Skin epidermis (tissue), 12 donors: ENCODE measurements at regions not wholly inside any gene's neighbourhood (a gene's known extent, or its start where the extent isn't known, plus 50 kb on each side); places are given as distances from the start of the nearest gene placed in this dataset.

Experiments
- H3K27ac ChIP-seq, 21 experiments: fragments of 200-600 bp; sonication (generic) in 11 of 21; one replicate each; pipeline ENCODE4 v1.5.0; 2020; ENCODE audit warnings: mild to moderate bottlenecking in 3 of 21, inconsistent platforms in 2 of 21, moderate library complexity in 2 of 21
- H3K4me3 ChIP-seq, 7 experiments: fragments of 200-600 bp; sonication (generic) in 2 of 7; one replicate each; pipeline ENCODE4 v1.5.0; 2020; ENCODE audit warnings: inconsistent platforms in 2 of 7, mild to moderate bottlenecking in 2 of 7, moderate library complexity in 1 of 7

DNA sequence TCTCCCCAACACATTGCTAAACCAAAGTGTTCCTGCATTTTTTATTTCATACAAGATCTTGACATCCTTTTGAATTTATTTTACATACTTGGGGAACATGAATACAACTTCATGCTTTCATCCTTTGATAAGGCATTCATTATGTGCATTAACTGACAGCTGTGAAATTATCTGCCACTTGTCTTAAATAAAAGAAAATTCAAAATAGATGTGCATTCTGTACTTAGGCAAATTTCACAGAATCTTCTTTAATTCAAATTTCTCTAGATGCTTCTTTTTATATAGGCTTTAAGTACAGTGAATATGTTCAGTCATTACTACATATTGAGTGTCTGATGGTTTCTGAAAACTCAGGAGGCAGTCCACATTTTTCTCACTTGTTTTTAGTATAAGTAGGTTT, 518.1 kb downstream of the EPHA5 start:
- no peak overlapping the region for H3K27ac ChIP-seq
- H3K4me3 ChIP-seq: no peak overlapping the region

DNA sequence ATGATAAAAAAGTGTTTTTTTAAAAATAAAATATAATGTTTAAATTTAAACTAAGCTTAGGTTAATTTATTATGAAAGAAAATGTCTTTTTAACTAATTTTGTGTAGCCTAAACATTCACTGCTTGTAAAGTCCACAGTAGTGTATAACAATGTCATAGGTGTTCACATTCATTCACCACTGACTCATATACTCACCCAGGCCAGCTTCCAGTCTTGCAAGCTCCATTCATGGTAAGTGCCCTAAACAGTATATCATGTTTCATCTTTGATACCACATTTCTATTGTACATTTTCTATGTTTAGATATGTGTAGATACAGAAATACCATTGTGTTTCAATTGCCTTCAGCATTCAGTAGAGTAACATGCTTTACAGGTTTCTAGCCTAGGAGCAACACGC, 530.3 kb downstream of the EPHA5 start:
- H3K4me3 ChIP-seq: no peak overlapping the region

DNA sequence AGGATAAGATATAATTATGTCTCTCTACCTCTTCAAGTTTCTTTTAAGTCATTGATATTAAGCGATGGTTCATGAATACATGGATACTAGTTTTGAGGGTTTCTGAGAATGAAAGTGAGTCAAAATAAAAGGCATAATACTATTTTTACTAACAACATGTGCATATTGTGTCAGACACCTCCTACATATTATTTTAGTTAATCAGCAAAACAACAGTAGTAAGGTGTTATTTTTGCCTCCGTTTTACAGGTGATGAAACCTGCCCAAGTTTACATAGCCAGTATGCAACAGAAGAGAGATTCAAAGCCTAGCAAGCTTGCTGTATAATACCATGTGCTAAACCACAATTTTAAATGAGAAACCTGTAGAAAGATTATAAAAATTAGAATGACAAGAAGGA, 544.1 kb downstream of the EPHA5 start:
- H3K27ac ChIP-seq: no peak overlapping the region
- H3K4me3 ChIP-seq: no peak overlapping the region

More for the DNA sequence above, 530.3 kb downstream of the EPHA5 start:
- H3K27ac ChIP-seq: no peak overlapping the region

DNA sequence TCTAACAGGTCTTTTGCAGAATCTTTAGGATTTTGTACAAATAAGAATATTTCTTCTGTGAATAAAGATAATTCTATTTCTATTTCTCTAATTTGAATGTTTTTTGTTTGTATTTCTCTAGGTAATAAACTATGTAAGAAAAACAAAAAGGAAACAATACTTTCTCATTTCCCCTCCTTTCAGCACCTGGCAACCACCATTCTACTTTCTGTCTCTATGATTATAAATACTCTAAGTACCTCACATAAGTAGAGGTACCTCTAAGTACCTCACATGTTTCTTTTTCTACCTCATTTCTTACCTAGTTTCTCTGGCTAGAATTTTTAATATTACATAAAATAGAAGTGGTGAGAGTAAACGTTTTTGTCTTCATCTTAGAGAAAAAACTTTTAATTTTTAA, 550.0 kb downstream of the EPHA5 start:
- H3K4me3 ChIP-seq: no peak overlapping the region
- H3K27ac ChIP-seq: no peak overlapping the region

DNA sequence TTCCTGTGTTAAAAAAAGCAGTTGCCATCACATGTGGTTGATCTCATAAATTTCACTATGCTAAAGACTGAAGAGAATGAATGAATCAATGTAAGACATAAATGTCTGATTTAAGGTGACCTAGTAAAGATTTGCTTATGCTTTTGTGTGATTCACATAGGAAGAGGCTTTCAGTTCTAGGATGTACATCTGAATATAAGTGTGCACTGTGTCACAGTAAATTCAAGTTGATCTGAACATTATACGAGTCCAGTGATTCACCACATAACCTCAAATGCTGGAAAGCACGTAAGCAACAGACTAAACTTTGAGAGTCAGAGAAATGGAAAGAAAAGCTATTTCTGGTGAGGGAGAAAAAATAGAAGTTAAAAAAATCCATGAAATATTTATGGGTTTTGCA, 567.9 kb downstream of the EPHA5 start:
- no peak overlapping the region for H3K4me3 ChIP-seq
- no peak overlapping the region for H3K27ac ChIP-seq

DNA sequence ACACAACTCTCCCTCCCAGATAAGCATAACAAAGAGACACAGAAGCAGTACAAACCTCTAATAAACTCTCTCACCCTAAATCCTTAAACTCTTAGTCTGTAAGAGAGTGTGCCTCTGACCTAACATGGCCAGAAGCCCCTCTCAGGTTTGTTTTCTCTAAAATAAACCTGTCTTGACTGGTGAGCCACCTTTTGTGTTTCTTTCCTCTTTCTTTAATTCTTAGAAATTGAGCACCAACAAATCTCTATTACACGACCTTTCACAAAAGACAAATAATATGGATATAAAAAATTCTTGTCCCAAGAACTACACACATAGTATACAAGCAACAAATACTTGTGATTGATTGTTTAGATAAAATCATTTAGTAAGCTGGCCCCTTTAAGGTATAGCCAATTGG, 573.7 kb downstream of the EPHA5 start:
- Histone ChIP-seq H3K27ac (no peak overlapping the region), H3K4me3 (no peak overlapping the region)

DNA sequence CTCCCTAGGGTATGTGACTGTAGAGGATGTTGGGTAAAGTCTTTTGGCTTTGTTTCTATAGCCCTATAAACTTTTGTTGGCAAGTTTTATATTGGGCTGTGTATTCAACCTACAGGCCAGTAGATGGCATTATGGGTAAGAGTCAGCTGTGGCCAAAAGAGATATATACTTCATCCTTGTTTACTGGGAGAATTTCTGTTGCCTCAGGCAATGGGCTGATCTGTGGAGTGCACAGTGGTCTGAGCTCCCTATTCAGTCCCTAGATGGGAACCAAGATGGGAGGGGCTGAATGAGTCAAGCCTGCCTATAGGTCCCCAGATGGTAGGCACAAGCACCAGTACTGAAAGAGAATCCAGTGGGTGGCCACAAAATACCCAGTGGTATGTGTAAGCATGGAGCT, 580.6 kb downstream of the EPHA5 start:
- Histone ChIP-seq H3K4me3 (no peak overlapping the region), H3K27ac (no peak overlapping the region)

DNA sequence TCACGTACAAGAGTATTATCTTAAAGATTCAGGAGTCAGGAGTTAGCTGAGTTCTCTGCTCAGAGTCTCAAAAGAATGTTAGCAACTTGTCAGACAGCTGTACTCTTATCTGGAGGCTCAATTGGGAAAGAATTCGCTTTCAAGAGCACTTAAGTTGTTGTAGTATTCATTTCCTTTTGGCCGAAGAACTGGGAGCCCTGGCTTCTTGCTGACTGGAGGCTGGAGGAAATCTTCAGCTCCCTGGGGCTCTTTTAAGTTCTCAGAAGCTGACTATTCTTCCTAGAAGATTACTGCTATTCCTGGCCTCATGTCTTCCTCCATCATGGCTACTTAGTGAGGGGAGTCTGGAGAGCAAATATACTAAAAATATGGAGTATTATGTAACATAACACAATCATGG, 587.2 kb downstream of the EPHA5 start:
- Histone ChIP-seq H3K27ac (no peak overlapping the region), H3K4me3 (no peak overlapping the region)

DNA sequence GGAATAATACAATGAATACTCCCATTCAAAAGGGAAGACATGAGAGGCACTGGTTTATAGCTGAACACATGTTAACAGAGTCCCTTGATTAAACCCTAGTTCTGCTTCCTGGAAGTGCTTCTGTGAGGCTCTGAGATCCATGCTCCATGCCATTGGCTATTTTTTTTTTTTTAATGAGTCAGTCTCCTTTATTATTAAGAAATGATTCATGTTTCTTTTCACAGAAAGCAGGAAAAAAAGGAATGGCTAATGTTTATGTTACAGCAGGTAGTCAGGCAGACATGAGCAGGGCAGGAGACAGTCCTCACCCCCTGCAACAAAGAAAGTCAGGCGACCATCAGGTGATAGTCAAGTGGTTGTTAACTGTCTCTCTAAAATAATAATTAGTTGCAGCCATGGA, 598.7 kb downstream of the EPHA5 start:
- Histone ChIP-seq H3K4me3 (no peak overlapping the region), H3K27ac (no peak overlapping the region)

DNA sequence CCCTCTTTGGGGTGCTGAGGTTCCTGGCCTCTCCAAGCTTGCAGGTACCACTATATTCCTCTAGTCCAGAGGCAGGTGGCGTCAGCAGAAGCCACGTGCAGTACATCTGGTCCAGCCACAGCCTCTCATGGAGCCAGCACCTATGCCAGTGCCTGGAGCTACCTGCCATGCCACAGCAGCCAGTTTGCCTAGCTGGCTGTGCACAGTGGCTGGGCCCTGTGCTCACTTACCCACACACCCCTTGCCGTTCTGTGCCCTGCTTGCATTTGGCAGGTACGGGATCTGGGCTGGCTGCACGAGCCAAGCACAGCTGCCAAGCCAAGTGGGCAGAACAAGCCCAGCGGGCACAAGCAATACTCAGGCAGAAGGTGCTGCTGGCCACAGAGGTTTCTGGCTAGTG, 601.1 kb downstream of the EPHA5 start:
- Histone ChIP-seq H3K27ac (no peak overlapping the region), H3K4me3 (no peak overlapping the region)

DNA sequence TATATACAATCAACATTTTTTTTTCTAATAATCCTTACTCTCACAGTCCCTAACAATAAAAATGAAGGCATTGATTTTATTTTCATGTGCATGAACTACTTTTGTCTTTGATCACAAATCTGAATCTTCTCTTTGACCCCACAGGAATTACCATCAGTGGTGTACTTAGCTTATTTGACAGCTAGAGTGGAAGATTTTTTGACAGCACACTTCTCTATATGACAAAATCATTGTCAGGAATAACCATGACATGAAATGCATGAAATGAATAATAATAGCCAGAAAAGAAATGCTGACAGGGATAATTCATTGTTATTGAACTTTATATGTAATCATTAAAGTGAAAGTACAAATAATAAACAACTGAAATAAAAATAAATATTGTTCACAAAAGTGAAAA, 604.2 kb downstream of the EPHA5 start:
- H3K27ac ChIP-seq: no peak overlapping the region
- no peak overlapping the region for H3K4me3 ChIP-seq

DNA sequence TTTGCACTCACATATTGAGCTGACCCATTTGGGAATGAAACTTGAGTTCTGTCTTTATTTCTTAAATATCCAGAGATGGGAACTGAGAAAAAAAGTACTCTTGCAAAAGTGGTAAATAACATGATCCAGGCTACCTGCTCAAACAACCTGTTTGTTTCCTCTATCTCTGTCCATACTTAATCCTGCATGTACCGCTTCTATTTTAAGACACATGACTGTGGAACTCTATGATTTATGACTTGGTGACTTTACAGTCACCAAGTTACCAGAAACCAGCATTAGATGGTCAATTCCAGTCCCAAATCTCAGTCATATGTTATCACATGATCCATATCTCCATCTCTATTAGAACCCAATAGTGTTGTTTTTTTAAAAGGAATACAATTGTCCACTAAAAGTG, 606.7 kb downstream of the EPHA5 start:
- no peak overlapping the region for H3K27ac ChIP-seq
- H3K4me3 ChIP-seq: no peak overlapping the region

DNA sequence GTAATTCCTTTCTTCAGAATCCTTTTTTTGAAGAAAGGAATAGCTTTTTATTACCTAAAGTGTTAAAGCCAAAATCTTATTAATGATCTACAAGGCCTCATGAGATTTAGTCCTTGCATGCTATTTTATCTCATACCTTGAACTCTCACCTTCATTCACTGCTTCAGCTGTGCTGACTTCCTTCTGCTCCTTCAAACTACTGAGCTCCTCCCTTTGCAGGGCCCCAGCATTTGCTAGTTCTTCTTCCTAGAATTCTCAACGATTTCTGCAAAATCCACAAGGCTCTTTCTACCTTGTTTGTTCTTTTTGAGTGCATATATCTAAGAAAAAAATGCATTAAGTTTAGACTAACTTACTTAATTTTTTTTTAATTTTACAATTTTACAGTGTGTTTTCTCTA, 619.5 kb downstream of the EPHA5 start:
- Histone ChIP-seq H3K27ac (no peak overlapping the region), H3K4me3 (no peak overlapping the region)

DNA sequence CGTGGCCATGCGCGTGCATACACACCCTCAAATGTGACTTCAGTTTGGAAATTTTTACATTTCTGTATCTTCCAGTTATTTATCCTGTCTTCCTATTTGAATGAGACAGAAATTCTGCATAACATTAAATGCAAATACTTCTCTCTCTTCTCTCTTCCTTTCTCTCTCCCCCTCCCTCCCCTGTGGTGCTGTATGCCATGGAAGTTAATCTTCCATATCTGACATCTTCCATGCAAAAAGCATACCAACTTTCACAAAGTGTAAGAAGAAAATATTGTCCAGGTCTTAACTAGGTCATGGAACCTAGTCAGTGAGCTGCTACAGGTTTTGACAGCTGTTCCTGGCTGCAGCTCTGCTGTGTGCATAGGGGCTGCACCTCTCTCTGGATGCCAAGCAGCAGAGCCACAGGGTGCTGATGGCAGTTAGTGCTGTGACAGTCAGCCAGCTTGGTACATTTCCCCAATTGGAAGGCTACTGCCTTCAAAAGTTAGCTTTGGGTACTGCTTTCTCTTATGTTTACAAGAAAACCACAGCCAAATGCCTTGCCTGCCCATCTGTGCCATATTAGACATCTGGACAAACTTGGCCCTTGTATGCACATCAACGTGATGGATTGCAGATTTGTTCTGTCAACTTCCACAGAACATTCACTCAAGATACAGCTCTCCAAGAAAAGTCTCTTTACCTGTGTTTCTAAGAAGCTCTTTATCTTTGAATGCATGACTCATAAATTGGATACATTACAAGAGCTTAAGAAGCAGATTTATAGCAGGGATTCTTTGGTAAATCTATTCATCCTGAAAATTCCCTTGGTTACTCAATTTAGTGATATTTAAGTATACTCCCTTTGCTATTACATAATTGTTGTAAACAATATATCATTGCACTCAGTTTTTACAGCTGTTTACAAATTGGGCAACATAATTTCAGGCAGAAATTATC, 623.8 kb downstream of the EPHA5 start:
- H3K27ac ChIP-seq: no peak overlapping the region
- no peak overlapping the region for H3K4me3 ChIP-seq

DNA sequence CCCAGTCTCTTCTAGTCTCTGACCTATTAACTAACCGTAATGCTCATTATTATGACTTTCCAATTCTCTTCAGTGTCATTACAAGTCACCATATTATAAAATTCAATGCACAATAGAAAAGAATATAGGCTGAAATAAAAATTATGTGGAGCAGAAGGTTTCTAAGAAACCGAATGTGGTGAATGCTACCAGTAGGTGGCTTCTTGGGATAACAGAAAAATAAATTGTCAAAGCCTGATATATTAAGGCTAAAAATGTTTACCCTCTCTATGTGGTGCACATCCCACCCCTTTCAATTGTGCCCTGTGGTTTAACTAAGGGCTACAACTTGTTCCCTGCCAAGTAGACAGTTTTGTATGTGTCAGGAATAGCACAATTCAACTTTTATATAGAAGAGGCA, 624.6 kb upstream of the TECRL start:
- Histone ChIP-seq H3K27ac (no peak overlapping the region), H3K4me3 (no peak overlapping the region)

DNA sequence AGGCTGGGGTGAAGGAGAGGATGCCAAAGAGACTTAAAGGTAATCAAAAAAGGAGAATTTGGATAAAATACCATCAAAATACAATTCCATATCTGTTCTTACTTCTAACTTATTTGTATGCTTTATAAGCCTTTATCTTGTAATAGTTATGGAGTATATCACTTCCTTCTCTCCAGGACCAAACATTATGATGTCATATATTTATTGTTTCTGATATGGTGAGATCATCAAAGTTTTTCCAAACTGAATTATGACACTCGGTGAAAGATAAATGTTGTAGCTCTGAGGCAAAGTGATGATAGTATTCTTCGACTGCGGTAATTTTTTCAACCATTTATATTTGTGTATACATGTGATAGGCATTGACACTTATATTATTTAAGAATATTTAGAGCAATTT, 619.3 kb upstream of the TECRL start:
- Histone ChIP-seq H3K27ac (no peak overlapping the region), H3K4me3 (no peak overlapping the region)

DNA sequence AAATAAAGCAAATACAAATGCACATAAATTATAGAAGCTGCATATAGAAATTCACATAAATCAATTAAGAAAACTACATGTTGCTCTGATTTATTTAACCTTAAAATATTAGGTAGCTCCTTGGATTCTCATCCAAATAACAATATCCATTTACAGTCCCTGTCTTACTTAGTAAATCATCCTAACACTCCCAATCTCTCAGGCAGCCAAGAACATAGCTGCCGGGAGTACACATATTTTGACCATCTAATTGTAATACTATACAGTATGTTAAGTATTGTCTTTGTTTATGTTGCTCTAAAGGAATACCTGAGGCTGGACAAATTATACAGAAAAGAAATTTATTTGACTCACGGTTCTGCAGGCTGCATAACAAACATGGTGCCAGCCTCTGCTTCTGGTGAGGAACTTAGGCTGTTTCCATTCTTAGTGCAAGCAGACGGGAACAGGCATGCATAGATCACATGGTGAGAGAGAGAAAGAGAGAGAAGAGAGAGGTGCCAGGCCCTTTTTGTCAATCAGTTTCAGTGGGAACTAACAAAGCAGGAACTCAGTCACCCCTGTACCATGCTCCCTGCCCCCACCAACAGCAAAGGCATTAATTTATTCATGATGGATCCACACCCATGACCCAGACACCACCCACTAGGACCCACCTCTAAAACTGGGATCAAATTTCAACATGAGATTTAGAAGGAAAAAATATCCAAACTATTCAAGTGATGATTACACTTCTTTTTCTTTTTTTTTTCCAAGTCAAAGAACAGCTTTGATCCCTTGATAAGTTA, 614.8 kb upstream of the TECRL start:
- Histone ChIP-seq H3K27ac (no peak overlapping the region), H3K4me3 (no peak overlapping the region)

DNA sequence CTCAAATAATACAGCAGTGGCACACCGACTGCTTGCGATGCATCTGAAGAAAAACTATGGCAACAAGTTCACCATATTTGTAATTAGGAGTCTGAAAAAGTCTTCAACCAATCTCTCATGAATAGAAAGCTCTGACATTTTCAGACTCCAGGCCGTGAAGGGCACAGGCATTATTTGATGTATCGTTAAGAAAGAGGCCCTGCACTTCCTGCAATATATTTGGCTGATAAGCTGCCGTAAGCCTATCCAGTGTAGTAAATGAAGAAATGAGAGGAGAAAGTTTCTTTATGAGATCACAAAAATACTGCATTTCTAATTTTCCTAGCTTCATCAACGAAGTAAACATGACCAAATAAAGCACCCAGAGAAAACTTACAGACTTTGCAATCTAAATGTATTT, 613.8 kb upstream of the TECRL start:
- H3K4me3 ChIP-seq: no peak overlapping the region
- no peak overlapping the region for H3K27ac ChIP-seq

DNA sequence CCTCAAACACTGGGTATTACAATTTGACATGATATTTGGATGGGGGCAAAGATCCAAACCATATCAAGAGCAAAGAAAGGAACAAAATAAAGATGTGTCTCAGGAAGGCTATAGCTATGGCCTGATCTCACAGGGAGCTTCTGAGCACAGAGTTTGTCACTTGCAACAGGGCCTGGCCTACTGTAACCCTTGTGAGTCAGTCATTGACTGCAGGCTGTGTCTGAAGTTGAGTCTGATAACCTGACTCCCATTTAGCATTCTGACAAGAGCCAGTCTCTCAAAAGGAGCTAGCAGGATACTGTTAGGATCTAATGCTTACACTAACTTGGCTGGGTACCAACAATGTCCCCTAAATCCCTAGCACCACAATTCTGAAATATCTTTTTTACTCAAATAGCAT, 612.5 kb upstream of the TECRL start:
- Histone ChIP-seq H3K4me3 (no peak overlapping the region), H3K27ac (no peak overlapping the region)

DNA sequence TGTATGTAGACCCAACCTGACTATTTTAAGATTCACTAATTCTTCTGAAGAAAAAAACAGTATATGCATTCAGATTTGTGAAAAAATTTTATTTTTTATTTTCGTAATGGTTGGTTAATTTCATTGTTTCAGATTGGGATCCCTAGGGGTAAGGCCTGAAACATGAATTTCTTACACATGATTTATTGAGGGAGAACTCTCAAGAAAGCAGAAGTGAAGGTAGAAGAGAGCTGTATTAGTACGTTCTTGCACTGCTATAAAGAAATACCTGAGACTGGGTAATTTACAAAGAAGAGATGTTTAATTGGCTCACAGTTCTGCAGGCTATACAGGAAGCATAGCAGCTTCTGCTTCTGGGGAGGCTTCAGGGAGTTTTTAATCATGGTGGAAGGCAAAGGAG, 611.9 kb upstream of the TECRL start:
- H3K4me3 ChIP-seq: no peak overlapping the region
- H3K27ac ChIP-seq: no peak overlapping the region

DNA sequence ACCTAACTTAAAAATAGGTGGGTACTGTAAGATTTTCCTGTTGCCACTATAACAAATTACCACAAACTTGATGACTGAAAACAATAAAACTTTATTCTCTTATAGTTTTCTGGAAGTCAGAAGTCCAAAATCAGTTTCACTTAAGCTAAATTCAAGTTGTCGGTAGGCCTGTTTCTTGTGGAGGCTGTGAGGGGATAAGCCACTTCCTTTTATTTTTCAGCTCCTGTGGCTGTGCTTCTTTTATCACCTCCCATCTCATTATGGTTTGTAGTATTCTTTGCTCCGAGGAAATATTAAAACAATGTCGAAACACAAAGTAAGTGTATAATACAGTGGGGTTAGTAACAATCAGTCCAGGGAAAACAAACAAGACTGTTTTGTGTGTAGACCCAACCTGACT, 610.5 kb upstream of the TECRL start:
- no peak overlapping the region for H3K4me3 ChIP-seq
- H3K27ac ChIP-seq: no peak overlapping the region
